OCI-LY7 (cell line): ENCODE measurements at regions not wholly inside any gene's neighbourhood (a gene's known extent, or its start where the extent isn't known, plus 50 kb on each side); places are given as distances from the start of the nearest gene placed in this dataset.
"Not testable (repeated sequence)": the region's sequence is repeated elsewhere in the genome, so short reads cannot be mapped to it uniquely, and the experiment has no call there.

Source experiments
- EZH2phosphoT487 ChIP-seq: fragments of 200-600 bp; sonication (generic); IDR thresholded peaks from 2 replicates; pipeline ENCODE4 v1.6.1; 2018; ENCODE audit warnings: low read depth, borderline replicate concordance, mild to moderate bottlenecking, mixed run types, antibody characterized with exemption, low read length, moderate library complexity, mixed read lengths
- TF ChIP-seq, protein P1 (sequence below): fragments of 200-600 bp; sonication (generic); conservative IDR thresholded peaks from 2 replicates; pipeline ENCODE4 v1.5.1; 2014; ENCODE audit warnings: mild to moderate bottlenecking, antibody characterized with exemption, low read length, moderate library complexity, mixed read lengths

DNA sequence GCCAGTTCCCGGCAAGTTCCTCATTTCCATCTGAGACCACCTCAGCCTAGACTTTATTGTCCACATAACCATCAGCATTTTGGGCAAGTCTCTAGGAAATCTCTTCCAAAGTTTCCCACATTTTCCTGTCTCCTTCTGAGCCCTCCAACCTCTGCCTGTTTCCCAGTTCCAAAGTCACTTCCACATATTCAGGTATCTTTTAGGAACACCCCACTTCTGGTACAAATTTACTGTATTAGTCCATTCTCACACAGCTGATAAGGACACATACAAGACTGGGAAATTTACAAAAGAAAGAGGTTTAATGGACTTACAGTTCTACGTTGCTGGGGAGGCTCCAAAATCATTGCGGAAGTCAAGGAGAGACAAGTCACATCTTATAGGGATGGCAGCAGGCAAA is 91.7 kb downstream of the UNC93B1 start:
- TF ChIP-seq, protein P1, sequence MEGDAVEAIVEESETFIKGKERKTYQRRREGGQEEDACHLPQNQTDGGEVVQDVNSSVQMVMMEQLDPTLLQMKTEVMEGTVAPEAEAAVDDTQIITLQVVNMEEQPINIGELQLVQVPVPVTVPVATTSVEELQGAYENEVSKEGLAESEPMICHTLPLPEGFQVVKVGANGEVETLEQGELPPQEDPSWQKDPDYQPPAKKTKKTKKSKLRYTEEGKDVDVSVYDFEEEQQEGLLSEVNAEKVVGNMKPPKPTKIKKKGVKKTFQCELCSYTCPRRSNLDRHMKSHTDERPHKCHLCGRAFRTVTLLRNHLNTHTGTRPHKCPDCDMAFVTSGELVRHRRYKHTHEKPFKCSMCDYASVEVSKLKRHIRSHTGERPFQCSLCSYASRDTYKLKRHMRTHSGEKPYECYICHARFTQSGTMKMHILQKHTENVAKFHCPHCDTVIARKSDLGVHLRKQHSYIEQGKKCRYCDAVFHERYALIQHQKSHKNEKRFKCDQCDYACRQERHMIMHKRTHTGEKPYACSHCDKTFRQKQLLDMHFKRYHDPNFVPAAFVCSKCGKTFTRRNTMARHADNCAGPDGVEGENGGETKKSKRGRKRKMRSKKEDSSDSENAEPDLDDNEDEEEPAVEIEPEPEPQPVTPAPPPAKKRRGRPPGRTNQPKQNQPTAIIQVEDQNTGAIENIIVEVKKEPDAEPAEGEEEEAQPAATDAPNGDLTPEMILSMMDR = not testable (repeated sequence)
- not testable (repeated sequence) for TF ChIP-seq EZH2phosphoT487
